Astrocyte (in vitro differentiated cells and primary cell): ENCODE measurements at regions not wholly inside any gene's neighbourhood (a gene's known extent, or its start where the extent isn't known, plus 50 kb on each side); places are given as distances from the start of the nearest gene placed in this dataset.

Source experiments
- EZH2 ChIP-seq: IDR thresholded peaks from 2 replicates; pipeline ENCODE4 v1.6.1; 2012; ENCODE audit warnings: mild to moderate bottlenecking, low read length, inconsistent platforms; ENCODE audit not compliant: insufficient read depth
- TF ChIP-seq, protein P1 (sequence below): IDR thresholded peaks from 2 replicates; pipeline ENCODE4 v1.5.1; 2011; ENCODE audit warnings: low read depth, mild to moderate bottlenecking, inconsistent platforms, low read length, moderate library complexity; ENCODE audit not compliant: insufficient read depth

DNA sequence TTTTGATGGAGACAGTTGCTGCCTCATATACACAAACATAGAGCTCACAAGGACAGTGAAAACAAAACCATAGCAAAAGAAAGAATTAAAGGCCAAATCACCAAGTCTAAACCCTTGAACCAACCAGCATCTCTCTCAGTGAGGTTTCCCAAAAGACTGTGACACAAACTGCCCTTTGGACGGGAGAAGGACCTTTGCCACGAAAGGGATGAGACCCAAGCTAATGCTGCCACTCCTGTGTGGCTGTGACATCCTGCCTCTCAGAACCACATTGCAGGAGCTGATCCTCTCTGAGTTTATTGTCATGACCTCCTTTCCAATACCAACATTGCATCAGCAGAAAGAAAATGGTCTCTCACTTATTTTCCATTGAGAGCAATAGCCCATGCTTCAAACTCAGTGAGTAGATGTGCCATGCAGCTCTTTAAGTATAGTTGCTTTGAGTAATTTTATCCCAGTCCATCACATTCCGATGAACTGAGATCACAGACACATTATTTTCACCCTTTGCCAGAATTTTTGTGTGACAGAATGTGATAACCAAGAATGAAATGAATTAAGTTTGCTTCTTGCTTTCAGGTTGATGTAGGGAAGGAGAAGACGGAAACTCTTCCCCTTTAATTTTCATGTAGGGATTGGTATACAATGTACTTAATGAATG, 133.5 kb upstream of the IRS2 start:
- TF ChIP-seq, protein P1, sequence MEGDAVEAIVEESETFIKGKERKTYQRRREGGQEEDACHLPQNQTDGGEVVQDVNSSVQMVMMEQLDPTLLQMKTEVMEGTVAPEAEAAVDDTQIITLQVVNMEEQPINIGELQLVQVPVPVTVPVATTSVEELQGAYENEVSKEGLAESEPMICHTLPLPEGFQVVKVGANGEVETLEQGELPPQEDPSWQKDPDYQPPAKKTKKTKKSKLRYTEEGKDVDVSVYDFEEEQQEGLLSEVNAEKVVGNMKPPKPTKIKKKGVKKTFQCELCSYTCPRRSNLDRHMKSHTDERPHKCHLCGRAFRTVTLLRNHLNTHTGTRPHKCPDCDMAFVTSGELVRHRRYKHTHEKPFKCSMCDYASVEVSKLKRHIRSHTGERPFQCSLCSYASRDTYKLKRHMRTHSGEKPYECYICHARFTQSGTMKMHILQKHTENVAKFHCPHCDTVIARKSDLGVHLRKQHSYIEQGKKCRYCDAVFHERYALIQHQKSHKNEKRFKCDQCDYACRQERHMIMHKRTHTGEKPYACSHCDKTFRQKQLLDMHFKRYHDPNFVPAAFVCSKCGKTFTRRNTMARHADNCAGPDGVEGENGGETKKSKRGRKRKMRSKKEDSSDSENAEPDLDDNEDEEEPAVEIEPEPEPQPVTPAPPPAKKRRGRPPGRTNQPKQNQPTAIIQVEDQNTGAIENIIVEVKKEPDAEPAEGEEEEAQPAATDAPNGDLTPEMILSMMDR: no peak
- TF ChIP-seq EZH2: no peak
